ENCODE measurements at regions not wholly inside any gene's neighbourhood (a gene's known extent, or its start where the extent isn't known, plus 50 kb on each side); places are given as distances from the start of the nearest gene placed in this dataset.

DNA sequence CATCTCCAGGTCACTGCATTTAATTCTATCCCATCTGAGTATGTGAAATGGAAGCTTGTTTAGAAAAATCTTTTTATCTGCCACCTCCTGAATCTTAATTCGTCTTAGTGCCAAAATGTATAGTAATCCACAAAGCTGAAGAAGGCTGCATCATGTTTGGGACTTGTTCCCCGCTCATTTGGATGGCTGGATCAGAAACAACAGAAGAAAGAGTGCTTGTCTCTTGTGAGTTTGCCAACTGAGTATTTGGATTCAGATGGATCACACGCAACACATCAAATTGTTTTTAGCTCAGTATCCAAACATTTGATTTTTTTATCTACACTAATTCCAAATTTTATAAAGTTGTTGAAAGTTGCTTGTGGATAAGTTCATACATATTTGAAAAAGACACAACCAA, 197.2 kb upstream of the PAPPA start:
- Histone ChIP-seq H3K36me3 (ENCODE audit: control insufficient read depth, insufficient read depth, low read length) (no peaks in the 10 kb centered on the region), H3K4me3 (ENCODE audit: low read length) (no peak overlapping the region), H3K27me3 (ENCODE audit: control insufficient read depth, insufficient read depth, low read length, poor library complexity, severe bottlenecking) (no peaks in the 10 kb centered on the region), H3K9ac (ENCODE audit: extremely low read depth, low read length, poor library complexity, severe bottlenecking) (no peak overlapping the region), H3K4me1 (ENCODE audit: control insufficient read depth, insufficient read depth, low read length) (no peaks in the 10 kb centered on the region), H3K9me3 (ENCODE audit: control insufficient read depth, low read length) (no peaks in the 10 kb centered on the region), H3K27ac (ENCODE audit: low read depth, low read length) (no peak overlapping the region)
- DNase-seq: no peak
- Mint-ChIP-seq H3K27ac (no peak overlapping the region), H3K36me3 (ENCODE audit: low read depth) (no peaks in the 10 kb centered on the region), H3K4me1 (peaks cover 5% of the 10 kb centered on the region), H3K9me3 (peaks cover 9% of the 10 kb centered on the region), H3K27me3 (ENCODE audit: insufficient read depth) (no peaks in the 10 kb centered on the region), H3K4me3 (no peak overlapping the region)
- 86 to 100% methylated on average over 2 to 3 of the region's 3 CpGs for WGBS, 2 experiments (ENCODE audit: insufficient coverage in 1 of 2, insufficient read length in 1 of 2)
- TF ChIP-seq, protein P1, sequence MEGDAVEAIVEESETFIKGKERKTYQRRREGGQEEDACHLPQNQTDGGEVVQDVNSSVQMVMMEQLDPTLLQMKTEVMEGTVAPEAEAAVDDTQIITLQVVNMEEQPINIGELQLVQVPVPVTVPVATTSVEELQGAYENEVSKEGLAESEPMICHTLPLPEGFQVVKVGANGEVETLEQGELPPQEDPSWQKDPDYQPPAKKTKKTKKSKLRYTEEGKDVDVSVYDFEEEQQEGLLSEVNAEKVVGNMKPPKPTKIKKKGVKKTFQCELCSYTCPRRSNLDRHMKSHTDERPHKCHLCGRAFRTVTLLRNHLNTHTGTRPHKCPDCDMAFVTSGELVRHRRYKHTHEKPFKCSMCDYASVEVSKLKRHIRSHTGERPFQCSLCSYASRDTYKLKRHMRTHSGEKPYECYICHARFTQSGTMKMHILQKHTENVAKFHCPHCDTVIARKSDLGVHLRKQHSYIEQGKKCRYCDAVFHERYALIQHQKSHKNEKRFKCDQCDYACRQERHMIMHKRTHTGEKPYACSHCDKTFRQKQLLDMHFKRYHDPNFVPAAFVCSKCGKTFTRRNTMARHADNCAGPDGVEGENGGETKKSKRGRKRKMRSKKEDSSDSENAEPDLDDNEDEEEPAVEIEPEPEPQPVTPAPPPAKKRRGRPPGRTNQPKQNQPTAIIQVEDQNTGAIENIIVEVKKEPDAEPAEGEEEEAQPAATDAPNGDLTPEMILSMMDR (conservative IDR thresholded peaks at IDR 0.05): no peak

DNA sequence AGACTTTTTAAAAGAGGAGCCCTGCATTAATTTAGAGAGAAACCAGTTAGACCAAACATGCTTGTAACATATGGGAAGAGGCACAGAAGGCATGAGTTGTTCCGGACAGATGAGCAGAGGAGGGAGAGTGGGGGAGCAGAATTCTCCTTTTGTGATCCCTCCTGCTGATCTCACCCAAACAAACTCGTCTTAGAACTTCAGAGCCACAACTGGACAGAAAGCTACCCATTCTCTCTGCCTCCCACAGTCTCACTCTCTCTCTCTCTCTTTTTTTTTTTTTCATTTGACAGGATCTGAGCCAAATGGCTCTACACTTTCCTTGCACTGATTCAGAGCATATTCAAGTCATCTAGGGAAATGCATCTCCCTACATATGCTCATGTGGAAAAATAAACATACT, 196.0 kb upstream of the PAPPA start:
- no peak for DNase-seq
- Mint-ChIP-seq H3K4me1 (peaks cover 5% of the 10 kb centered on the region), H3K27me3 (ENCODE audit: insufficient read depth) (no peaks in the 10 kb centered on the region), H3K27ac (no peak overlapping the region), H3K9me3 (peaks cover 21% of the 10 kb centered on the region), H3K4me3 (no peak overlapping the region), H3K36me3 (ENCODE audit: low read depth) (no peaks in the 10 kb centered on the region)
- H3K27ac ChIP-seq (ENCODE audit: low read depth, low read length): no peak overlapping the region
- TF ChIP-seq, protein P1 (conservative IDR thresholded peaks at IDR 0.05): no peak
- H3K27me3 ChIP-seq (ENCODE audit: control insufficient read depth, insufficient read depth, low read length, poor library complexity, severe bottlenecking): no peaks in the 10 kb centered on the region
- H3K4me3 ChIP-seq (ENCODE audit: low read length): no peak overlapping the region
- no peaks in the 10 kb centered on the region for H3K4me1 ChIP-seq (ENCODE audit: control insufficient read depth, insufficient read depth, low read length)
- H3K9ac ChIP-seq (ENCODE audit: extremely low read depth, low read length, poor library complexity, severe bottlenecking): no peak overlapping the region
- no peaks in the 10 kb centered on the region for H3K9me3 ChIP-seq (ENCODE audit: control insufficient read depth, low read length)
- WGBS, 2 experiments (ENCODE audit: insufficient coverage in 1 of 2, insufficient read length in 1 of 2): 20 to 72% methylated on average over 1 to 2 of the region's 2 CpGs
- H3K36me3 ChIP-seq (ENCODE audit: control insufficient read depth, insufficient read depth, low read length): no peaks in the 10 kb centered on the region

DNA sequence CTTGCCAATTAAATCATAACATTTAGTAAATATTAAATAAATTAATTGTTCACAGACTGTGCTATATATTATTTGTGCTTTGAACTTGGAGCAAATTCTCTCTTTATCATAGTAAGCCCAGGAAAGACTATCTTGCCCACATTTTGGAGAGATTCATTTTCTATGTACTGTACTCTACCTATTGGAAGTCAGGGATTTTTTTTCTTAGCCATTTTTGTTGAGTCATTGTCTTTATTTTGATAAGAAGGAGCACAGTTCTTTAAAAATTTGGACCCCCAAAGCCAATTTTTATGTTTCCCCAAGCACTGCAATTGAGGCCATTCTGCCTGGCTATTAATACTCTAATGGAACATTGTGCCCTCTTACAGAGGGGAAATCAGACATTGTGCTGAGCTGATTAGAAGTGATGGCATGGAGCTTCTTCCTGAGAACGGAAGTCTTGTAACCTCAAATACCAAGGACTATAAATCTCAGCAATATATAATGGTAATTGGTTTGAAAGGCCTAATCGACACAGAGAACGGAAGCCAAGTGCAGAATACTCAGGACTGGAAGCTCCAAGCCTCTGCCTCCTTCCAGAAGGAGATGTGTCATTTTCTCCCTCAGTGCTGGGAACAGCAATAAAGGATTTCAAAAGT, 188.8 kb upstream of the PAPPA start:
- Mint-ChIP-seq H3K9me3 (peaks cover 41% of the 10 kb centered on the region), H3K4me1 (no peaks in the 10 kb centered on the region), H3K27ac (no peak overlapping the region), H3K36me3 (ENCODE audit: low read depth) (peaks cover 3% of the 10 kb centered on the region), H3K27me3 (ENCODE audit: insufficient read depth) (no peaks in the 10 kb centered on the region), H3K4me3 (no peak overlapping the region)
- H3K36me3 ChIP-seq (ENCODE audit: control insufficient read depth, insufficient read depth, low read length): no peaks in the 10 kb centered on the region
- H3K9ac ChIP-seq (ENCODE audit: extremely low read depth, low read length, poor library complexity, severe bottlenecking): no peak overlapping the region
- no peaks in the 10 kb centered on the region for H3K4me1 ChIP-seq (ENCODE audit: control insufficient read depth, insufficient read depth, low read length)
- no peak overlapping the region for H3K4me3 ChIP-seq (ENCODE audit: low read length)
- no peak for DNase-seq
- TF ChIP-seq, protein P1 (conservative IDR thresholded peaks at IDR 0.05): no peak
- no peak overlapping the region for H3K27ac ChIP-seq (ENCODE audit: low read depth, low read length)
- 95 to 100% methylated on average over 2 to 3 of the region's 3 CpGs for WGBS, 2 experiments (ENCODE audit: insufficient coverage in 1 of 2, insufficient read length in 1 of 2)
- no peaks in the 10 kb centered on the region for H3K27me3 ChIP-seq (ENCODE audit: control insufficient read depth, insufficient read depth, low read length, poor library complexity, severe bottlenecking)
- no peaks in the 10 kb centered on the region for H3K9me3 ChIP-seq (ENCODE audit: control insufficient read depth, low read length)

All from endodermal cell (in vitro differentiated cells).